Osteocyte (in vitro differentiated cells): ENCODE measurements at regions not wholly inside any gene's neighbourhood (a gene's known extent, or its start where the extent isn't known, plus 50 kb on each side); places are given as distances from the start of the nearest gene placed in this dataset.

Experiments
- DNase-seq: peaks from one replicate; pipeline ENCODE4 v3.0.0; 2021; ENCODE audit warnings: mixed read lengths; ENCODE audit not compliant: unreplicated experiment; ENCODE audit errors: extremely low spot score
- H3K27ac Mint-ChIP-seq: one replicate; pipeline ENCODE4 v1.8.0; 2021; ENCODE audit warnings: mild to moderate bottlenecking, mixed read lengths; ENCODE audit not compliant: unreplicated experiment
- H3K27me3 Mint-ChIP-seq: one replicate; pipeline ENCODE4 v1.8.0; 2021; ENCODE audit warnings: mixed read lengths; ENCODE audit not compliant: unreplicated experiment
- H3K36me3 Mint-ChIP-seq: one replicate; pipeline ENCODE4 v1.8.0; 2021; ENCODE audit warnings: mixed read lengths; ENCODE audit not compliant: unreplicated experiment
- H3K4me1 Mint-ChIP-seq: one replicate; pipeline ENCODE4 v1.8.0; 2021; ENCODE audit warnings: mixed read lengths; ENCODE audit not compliant: unreplicated experiment
- H3K4me3 Mint-ChIP-seq: one replicate; pipeline ENCODE4 v1.8.0; 2021; ENCODE audit warnings: mild to moderate bottlenecking, moderate library complexity, mixed read lengths; ENCODE audit not compliant: unreplicated experiment
- H3K9me3 Mint-ChIP-seq: one replicate; pipeline ENCODE4 v1.8.0; 2021; ENCODE audit warnings: mixed read lengths; ENCODE audit not compliant: unreplicated experiment
- TF ChIP-seq, protein P1 (sequence below): fragments of 200-600 bp; sonication (generic); IDR thresholded peaks from 2 replicates; pipeline ENCODE4 v1.5.0; 2021; ENCODE audit warnings: antibody characterized with exemption, mild to moderate bottlenecking, moderate library complexity

DNA sequence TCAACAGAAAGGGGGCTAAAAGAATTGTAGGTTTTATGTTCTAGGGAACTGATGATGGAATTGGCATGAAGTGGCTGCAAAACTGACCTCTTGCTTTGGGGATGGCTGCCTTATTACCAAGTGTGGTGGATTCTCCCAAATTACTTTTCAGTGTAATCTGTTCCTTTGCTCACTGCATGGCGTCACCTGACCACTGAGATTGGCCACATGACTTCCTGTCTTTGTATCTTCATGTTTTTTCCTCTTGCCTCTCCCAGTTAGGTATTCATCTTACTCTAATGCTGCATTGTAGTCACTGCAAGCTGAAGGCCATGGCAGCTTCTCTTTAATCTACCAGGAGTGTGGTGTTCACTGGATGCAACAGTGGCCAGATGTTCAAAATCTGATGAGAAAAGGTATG lies 257.7 kb upstream of the TNP1 start:
- DNase-seq: no peak
- TF ChIP-seq, protein P1, sequence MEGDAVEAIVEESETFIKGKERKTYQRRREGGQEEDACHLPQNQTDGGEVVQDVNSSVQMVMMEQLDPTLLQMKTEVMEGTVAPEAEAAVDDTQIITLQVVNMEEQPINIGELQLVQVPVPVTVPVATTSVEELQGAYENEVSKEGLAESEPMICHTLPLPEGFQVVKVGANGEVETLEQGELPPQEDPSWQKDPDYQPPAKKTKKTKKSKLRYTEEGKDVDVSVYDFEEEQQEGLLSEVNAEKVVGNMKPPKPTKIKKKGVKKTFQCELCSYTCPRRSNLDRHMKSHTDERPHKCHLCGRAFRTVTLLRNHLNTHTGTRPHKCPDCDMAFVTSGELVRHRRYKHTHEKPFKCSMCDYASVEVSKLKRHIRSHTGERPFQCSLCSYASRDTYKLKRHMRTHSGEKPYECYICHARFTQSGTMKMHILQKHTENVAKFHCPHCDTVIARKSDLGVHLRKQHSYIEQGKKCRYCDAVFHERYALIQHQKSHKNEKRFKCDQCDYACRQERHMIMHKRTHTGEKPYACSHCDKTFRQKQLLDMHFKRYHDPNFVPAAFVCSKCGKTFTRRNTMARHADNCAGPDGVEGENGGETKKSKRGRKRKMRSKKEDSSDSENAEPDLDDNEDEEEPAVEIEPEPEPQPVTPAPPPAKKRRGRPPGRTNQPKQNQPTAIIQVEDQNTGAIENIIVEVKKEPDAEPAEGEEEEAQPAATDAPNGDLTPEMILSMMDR: no peak
- no peak overlapping the region for H3K27ac Mint-ChIP-seq
- H3K4me3 Mint-ChIP-seq: no peak overlapping the region
- H3K36me3 Mint-ChIP-seq: no peaks in the 10 kb centered on the region
- H3K27me3 Mint-ChIP-seq: peaks cover 4% of the 10 kb centered on the region
- no peaks in the 10 kb centered on the region for H3K4me1 Mint-ChIP-seq
- no peaks in the 10 kb centered on the region for H3K9me3 Mint-ChIP-seq

DNA sequence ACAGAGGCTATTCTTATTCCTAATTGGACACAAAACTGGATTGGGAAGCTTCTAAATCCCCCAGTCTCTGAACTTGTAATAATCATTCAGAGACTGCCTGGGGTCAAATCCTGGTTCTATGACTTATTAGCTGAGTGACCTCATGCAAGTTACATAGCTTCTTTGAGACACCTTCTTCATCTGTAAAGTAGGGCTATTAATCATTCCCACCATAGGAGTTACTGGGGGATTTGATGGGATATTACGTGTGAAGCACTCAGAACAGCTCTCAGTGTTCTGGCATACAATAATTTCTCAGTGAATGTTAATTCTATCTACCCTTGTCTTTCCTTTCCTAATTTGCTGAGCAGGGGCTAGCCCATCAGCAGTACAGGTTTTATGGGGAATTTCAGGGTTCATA lies 256.7 kb upstream of the TNP1 start:
- TF ChIP-seq, protein P1: no peak
- no peak for DNase-seq
- H3K4me3 Mint-ChIP-seq: no peak overlapping the region
- no peaks in the 10 kb centered on the region for H3K4me1 Mint-ChIP-seq
- no peak overlapping the region for H3K27ac Mint-ChIP-seq
- no peaks in the 10 kb centered on the region for H3K27me3 Mint-ChIP-seq
- no peaks in the 10 kb centered on the region for H3K36me3 Mint-ChIP-seq
- no peaks in the 10 kb centered on the region for H3K9me3 Mint-ChIP-seq

DNA sequence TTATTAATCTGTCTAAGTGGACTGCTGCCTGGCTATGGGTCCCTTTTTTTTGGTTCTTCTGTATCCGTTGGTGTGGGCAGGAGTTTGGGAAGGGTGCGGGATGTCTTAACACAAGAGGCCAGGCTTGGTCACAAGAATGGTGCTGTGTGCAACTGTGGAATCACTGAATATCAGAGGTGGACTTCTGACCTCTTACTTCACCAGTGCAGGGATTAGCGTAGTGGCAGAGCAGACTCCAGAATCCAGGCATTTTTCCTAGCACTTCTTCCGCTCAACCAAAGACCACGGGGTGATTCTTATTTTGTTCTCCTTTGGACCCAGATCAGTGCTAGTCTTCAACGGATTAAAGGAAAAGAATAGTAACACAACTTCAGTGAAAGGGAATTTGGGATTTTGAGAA lies 254.3 kb upstream of the TNP1 start:
- H3K27me3 Mint-ChIP-seq: no peaks in the 10 kb centered on the region
- TF ChIP-seq, protein P1: no peak
- no peaks in the 10 kb centered on the region for H3K9me3 Mint-ChIP-seq
- H3K4me1 Mint-ChIP-seq: no peaks in the 10 kb centered on the region
- no peak overlapping the region for H3K27ac Mint-ChIP-seq
- no peaks in the 10 kb centered on the region for H3K36me3 Mint-ChIP-seq
- no peak overlapping the region for H3K4me3 Mint-ChIP-seq
- no peak for DNase-seq

DNA sequence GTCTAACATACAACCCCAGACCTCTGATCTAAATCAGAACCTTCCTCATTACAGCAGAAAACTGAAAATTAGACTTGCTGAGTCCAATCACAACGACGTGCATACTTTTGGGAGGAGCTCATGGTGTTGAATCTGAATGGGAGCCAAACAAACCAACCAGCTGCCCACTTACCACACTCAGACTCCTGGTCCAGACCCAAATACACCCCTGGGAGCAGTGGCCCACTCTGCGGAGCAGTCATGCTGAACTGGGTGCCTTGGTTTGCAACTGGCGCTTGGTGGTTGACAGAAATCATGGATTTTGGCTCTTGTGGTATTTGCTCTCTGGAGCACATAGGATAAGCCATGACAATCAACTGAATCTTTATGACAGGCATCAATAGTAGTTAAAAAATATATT lies 253.6 kb upstream of the TNP1 start:
- H3K36me3 Mint-ChIP-seq: no peaks in the 10 kb centered on the region
- H3K9me3 Mint-ChIP-seq: no peaks in the 10 kb centered on the region
- H3K27ac Mint-ChIP-seq: no peak overlapping the region
- H3K27me3 Mint-ChIP-seq: no peaks in the 10 kb centered on the region
- no peaks in the 10 kb centered on the region for H3K4me1 Mint-ChIP-seq
- no peak for DNase-seq
- TF ChIP-seq, protein P1: no peak
- H3K4me3 Mint-ChIP-seq: no peak overlapping the region

DNA sequence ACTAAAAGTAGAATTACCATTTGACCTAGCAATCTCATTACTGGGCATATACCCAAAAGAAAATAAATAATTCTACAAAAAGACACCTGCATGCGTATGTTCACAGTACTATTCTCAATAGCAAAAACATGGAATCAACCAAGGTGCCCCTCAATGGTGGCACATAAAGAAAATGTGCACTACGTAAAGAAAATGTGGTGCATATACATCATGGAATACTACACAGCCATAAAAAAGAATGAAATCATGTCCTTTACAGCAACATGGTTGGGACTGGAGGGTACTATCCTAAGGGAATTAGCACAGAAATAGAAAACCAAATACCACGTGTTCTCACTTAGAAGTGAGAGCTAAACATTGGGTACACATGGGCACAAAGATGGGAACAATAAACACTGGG lies 250.7 kb upstream of the TNP1 start:
- H3K27me3 Mint-ChIP-seq: no peaks in the 10 kb centered on the region
- no peak for DNase-seq
- no peaks in the 10 kb centered on the region for H3K9me3 Mint-ChIP-seq
- no peaks in the 10 kb centered on the region for H3K36me3 Mint-ChIP-seq
- TF ChIP-seq, protein P1: no peak
- H3K4me3 Mint-ChIP-seq: no peak overlapping the region
- peaks cover 12% of the 10 kb centered on the region for H3K4me1 Mint-ChIP-seq
- H3K27ac Mint-ChIP-seq: no peak overlapping the region
